ENCODE measurements at regions not wholly inside any gene's neighbourhood (a gene's known extent, or its start where the extent isn't known, plus 50 kb on each side); places are given as distances from the start of the nearest gene placed in this dataset.

GRCh38 chr12:124515981-124516380, 51.4 kb downstream of the NCOR2 start:
- DNase-seq: no peak
- TF ChIP-seq CTCF (conservative IDR thresholded peaks at IDR 0.05): no peak
- Histone ChIP-seq H2AFZ (ENCODE audit: low read length) (no peak overlapping the region), H4K5ac (ENCODE audit: insufficient read length, low read depth, low read length) (no peak overlapping the region), H3K4me1 (ENCODE audit: insufficient read depth, low read length) (no peaks in the 10 kb centered on the region; the same call in 1 of the 2 replicates), H4K91ac (ENCODE audit: insufficient read length, low read depth, low read length) (no peak overlapping the region), H2AK5ac (ENCODE audit: insufficient read length, low read length) (no peak overlapping the region), H3K9me3 (ENCODE audit: control insufficient read depth, low read depth, low read length) (no peaks in the 10 kb centered on the region), H2BK120ac (ENCODE audit: low read depth, low read length, poor library complexity, severe bottlenecking) (no peak overlapping the region), H2BK5ac (ENCODE audit: insufficient read length, low read length) (no peak overlapping the region), H3K18ac (ENCODE audit: insufficient read length, low read depth, low read length) (no peak overlapping the region), H2BK12ac (ENCODE audit: insufficient read length, low read depth, low read length) (no peak overlapping the region), H3K9ac (ENCODE audit: extremely low read depth, insufficient read length, low read length) (no peak overlapping the region), H3K4ac (ENCODE audit: low read depth, low read length) (no peak overlapping the region), H3K27me3 (ENCODE audit: insufficient read depth, low read length) (no peaks in the 10 kb centered on the region), H3K56ac (ENCODE audit: insufficient read length, low read depth, low read length) (no peak overlapping the region), H4K8ac (replicated peaks; ENCODE audit: insufficient read length, low read depth, low read length) (no peak overlapping the region), H4K20me1 (ENCODE audit: control insufficient read depth, insufficient read depth, insufficient read length) (peaks cover 2% of the 10 kb centered on the region), H3T11ph (ENCODE audit: low read length) (no peak overlapping the region), H3K27ac (ENCODE audit: insufficient read length, low read depth, low read length) (no peak overlapping the region), H3K4me2 (ENCODE audit: insufficient read depth, insufficient read length, low read length) (no peak overlapping the region), H3K23me2 (ENCODE audit: insufficient read length, low read depth, low read length, poor library complexity, severe bottlenecking) (no peaks in the 10 kb centered on the region), H2BK15ac (ENCODE audit: low read depth, low read length) (no peak overlapping the region), H3K14ac (ENCODE audit: insufficient read depth, low read length) (no peak overlapping the region), H3K79me2 (ENCODE audit: insufficient read depth, low read length) (peaks cover 25% of the 10 kb centered on the region; the same call in 1 of the 2 replicates), H3K79me1 (ENCODE audit: insufficient read depth, low read depth, low read length, poor library complexity, severe bottlenecking) (peaks cover 10% of the 10 kb centered on the region), H3K23ac (ENCODE audit: insufficient read length, low read depth, low read length) (no peak overlapping the region), H2BK20ac (ENCODE audit: low read depth, low read length, poor library complexity, severe bottlenecking) (no peak overlapping the region)
- Mint-ChIP-seq H3K36me3 (ENCODE audit: insufficient read depth in 1 of 3, low read depth in 3 of 3) (peaks cover 11 to 14% (median 12%) of the 10 kb centered on the region in 3 experiments; a peak in 6 of 7 replicates), H3K27ac (peak overlapping the region in 2 of 3 experiments; percentile 58 to 72; a peak in 2 of 7 replicates), H3K9me3 (peaks cover 0 to 3% of the 10 kb centered on the region in 2 experiments; a peak in 1 of 5 replicates), H3K27me3 (ENCODE audit: low read depth) (peaks cover 2% of the 10 kb centered on the region; the same call in 1 of the 2 replicates), H3K4me3 (no peak overlapping the region), H3K4me1 (peaks cover 48 to 56% of the 10 kb centered on the region in 2 experiments)
- WGBS (ENCODE audit: extremely low coverage, insufficient read length, low lambda C conversion rate): no CpG with 5 or more reads among the region's 15 CpGs

Measured in H9 (cell line).